KBM-7 (cell line): ENCODE measurements at regions not wholly inside any gene's neighbourhood (a gene's known extent, or its start where the extent isn't known, plus 50 kb on each side); places are given as distances from the start of the nearest gene placed in this dataset.
A peak's percentile ranks its signal among the peaks of the same experiment; 100 is the strongest.

Source experiments
- DNase-seq: peaks from one replicate; pipeline ENCODE4 v3.0.0-alpha.2; 2015
- in situ Hi-C: fragments of 300-500 bp; cut with MboI; formaldehyde crosslinking; loops from 2 replicates; pipeline ENCODE4 v1.14.3; 2020; ENCODE audit warnings: low sequenced_read_pairs, low pct_unique_long_range_greater_than_20kb, mixed read lengths

DNA sequence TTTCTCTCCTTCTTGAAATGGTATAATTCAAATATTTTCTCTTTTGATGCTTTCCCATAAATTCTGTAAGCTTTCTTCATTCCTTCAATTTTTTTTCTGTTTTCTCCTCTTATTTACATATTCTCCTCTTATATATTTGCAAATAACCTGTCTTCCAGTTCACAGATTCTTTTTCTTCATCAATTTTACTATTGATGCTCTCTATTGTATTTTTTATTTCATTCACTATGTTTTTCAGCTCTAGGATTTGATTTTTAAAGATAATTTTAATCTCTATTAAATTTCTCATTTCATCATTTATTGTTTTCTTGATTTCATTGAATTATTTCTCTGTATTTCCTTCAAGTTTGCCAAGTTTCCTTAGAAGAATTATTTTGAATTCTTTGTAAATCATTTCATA, 54.0 kb upstream of the PRPS1L1 start:
- in situ Hi-C loops, result no loop called here
- no peak for DNase-seq

DNA sequence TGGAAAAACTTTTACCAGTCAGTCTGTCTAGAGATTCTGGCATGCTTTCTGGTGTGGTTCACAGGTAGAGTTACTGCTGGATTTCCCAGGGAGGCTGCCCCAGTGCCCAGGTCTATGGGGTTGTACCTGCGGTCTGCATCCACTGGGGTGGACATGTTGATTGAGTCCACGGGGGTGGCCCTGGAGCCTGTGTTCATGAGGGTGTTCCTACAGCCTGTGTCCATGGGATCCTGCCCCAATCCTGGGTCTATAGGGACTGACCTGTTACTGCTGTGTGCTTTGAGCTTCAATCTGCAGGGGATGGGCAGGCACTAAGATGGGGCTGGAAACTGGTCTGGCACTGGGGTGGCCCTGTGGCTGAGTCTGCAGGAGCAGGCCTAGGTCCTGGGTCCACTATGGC, 54.5 kb upstream of the PRPS1L1 start:
- in situ Hi-C loops, result no loop called here
- DNase-seq, result no peak

DNA sequence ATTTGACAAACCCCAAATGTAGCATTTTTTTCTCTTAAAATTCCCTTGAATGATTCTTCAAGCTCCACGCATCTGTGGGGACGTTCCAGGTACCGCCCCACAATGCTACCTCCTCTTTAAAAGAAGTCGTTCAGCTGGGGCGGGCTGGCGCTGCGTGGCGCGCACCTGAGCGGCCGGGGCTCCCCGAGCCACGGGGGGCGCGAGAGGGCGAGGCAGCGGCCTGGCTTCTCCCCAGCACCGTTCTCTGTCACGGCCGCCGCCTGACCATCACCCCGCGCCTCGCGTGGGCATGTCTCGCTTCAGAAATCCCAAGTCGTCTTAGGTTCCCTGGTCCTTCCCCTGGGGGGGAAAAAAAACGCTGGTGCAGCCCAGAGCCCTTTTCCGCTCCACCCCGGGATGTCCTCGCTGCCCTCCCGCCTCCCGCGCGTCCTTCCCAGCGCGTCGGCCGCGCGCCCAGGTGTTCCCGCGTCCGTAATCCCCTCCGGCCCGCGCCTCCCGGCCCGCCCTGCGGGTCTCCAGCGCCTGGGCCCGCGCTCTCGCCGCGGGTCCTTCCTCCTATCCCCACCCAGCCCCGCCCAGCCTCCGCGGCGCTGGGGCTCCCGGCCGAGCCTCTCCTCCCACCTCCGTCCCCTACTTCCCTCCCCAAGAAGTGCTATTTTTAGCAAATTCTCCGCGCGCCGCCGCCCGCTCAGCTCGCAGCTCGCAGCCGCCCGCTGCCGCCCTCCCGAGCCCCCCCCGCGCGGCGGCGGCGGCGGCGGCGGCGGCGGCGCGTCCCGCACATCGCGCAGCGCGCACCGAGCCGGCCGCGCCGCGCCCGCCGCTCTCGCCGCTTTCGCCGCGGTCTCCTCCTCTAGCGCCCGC, 58.7 kb upstream of the PRPS1L1 start:
- peak; percentile 25 for DNase-seq

DNA sequence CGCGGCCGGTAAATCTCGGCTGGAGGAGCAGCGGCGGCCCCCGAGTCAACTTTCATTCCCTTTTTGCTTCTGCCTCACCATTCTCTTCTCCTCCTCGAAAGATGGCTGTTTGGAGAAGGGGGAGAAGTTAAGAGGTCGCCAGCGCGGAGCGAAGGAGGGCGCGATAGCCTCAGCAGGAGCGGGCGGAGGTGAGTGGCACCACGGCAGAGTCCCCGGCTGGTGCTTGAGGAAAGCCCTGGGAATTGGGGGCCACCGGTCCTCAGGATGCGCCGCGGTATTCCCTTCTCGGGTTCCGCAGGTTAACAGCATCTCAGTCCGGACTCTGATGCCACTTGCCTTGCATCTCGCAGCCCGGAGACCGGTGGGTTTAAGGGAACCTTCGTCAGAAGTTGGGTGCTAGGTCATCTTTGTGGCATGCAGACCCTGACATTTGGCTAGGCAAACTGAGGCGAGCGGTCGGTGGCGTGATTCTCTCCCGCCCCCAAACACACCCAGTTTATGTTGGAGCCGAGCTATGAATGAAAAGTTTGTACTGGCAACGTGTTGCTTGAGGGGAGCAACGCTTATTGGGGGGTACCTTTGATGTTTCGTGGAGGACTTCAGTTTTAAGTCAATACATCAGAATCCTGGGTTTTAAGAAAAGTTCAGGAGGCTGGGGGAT, 59.5 kb upstream of the PRPS1L1 start:
- in situ Hi-C loops, result no loop called here
- DNase-seq, result peak; percentile 12

More for the DNA sequence above, 58.7 kb upstream of the PRPS1L1 start:
- in situ Hi-C loops, result no loop called here

DNA sequence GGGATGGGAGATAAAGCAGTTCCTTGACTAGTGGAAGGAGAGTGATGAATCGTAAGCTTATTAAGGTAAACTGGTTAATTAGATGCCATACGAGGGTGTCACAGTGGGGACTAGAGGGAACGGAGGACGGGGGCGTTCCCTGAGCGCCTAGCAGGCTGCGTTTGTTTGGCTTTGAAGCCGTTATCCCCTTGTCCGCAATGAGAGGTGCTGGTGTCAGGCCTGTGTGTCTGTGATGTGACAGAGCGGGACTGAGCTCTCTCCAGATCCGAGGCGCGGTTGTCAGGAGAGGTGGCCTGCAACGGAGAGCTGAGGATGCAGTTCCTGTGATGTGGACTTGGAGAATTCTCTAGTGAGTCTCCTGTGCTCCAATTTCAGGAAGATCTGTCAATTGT, 60.0 kb upstream of the PRPS1L1 start:
- in situ Hi-C loops, result no loop called here
- no peak for DNase-seq

DNA sequence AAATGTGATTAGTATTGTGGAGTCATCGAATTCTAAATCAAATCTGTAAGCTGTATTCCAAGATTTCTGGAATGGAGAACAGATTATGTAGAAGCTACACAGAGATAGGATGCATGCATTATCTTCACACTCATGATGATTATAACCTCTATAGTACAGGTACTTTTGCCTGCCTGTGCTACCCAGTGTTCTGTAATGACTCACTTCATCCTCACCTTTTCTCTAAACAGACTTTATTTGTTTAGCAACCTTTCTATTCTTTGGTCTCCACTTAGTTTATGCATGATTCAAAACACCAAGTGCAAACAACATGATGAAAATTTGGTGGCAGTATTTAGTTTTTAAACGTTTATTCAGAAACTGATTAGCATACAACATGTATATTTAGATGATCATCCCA, 68.4 kb upstream of the PRPS1L1 start:
- no peak for DNase-seq
- in situ Hi-C loops, result no loop called here

DNA sequence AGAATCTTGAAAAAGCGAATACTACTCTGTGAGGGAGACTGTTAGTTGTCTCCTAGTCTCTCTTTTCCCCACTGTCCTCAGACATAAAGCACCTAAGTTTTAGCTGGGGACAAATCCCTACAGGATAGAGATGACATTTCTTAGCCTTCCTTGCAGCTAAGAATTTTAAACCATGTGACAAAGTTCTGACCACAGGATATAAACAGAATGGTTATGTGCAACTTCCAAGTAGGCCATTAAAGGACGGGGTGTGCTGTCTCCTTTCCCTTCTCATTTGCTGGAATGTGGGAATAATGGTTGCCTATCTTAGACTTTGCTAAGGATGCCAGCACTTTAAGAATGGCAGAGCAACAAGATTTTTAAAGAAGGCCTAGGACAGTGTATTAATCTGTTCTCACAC, 74.9 kb upstream of the PRPS1L1 start:
- in situ Hi-C loops, result no loop called here
- DNase-seq, result no peak

DNA sequence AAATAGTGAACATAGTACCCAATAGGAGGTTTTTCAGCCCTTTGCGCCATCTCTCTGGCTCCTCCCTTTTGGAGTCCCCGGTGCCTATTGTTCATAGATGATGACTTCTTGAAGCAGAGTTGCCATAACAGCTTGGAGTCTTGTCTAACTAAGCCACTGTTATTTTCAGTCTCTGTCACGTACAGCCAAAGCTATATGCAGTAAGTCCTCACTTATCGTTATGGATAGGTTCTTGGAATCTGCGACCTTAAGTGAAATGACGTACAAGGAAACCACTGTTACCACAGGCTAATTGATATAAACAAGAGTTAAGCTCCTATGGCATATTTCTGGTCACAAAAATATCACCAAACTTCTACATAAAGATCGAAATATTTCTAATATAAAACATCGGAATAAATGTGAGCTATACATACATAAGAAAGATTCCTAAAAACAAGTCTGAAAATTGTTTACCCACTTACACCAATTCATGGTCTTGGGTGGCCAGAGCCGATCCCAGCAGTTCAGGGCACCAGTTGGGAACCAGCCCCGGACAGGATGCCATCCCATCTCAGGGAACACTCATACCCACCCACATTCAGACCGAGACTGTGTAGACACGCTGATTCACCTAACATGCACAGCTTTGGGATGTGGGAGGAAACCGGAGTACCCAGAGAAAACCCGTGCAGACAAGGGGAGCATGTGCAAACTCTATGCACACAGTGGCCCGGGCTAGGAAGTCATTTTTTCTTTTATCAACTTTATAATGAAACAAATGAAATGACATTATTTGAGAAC, 76.0 kb upstream of the PRPS1L1 start:
- DNase-seq, result no peak
- in situ Hi-C loops, result no loop called here

DNA sequence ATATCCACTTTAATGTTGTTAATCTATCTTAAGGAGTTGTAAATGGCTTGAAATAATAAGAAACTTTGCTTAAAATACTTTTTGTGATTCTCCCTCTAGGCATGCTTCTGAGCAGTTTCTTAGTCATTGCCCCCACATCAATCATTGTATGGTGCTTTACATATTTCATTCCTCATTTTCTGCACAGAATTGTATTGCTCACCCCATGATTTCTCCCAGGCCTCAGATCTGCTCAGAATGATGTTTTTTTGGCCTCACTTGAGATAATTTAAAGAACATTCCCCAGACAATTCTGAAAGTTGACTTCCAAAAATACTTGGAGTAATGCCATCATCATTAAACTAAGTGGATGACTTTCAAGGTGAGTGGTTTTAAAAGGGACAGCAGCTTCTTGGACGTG, 82.1 kb upstream of the PRPS1L1 start:
- in situ Hi-C loops, result no loop called here
- no peak for DNase-seq

DNA sequence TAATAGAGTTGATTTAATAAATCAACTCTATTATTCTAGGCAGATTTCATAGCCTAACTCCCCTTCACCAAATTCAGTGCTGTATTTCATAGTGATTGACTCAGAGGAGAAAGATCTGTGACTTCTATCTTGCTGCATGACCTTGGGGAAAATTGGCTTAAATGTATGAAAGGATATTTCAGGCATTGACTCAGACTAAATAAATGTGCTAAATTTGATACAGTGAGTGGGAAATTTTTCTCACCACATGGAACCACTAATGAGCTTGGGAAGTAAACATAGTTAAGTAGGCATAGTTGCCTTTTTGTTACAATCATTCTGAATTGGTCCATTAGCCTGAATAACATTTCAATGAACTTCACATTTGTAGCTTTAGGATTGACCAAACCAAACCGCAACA, 89.0 kb upstream of the PRPS1L1 start:
- in situ Hi-C loops, result no loop called here
- DNase-seq, result no peak

DNA sequence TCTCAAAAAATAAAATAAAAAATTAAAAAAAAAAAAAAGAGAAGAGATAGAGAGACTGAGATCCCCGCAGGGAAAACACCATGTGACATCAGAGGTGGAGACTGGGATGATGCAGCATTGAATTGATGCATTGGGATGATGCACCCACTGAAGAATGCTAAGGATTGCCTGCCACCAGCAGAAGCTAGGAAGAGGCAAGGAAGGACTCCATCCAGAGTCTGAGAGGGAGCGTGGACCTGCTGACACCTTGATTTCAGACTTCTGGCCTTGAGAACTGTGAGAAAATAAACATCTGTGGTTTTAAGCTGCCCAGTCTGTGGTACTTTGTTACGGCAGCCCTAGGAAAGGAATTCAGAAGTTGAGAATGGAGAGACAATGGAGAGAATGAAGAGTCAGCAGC, 89.8 kb upstream of the PRPS1L1 start:
- in situ Hi-C loops, result no loop called here
- DNase-seq, result no peak

DNA sequence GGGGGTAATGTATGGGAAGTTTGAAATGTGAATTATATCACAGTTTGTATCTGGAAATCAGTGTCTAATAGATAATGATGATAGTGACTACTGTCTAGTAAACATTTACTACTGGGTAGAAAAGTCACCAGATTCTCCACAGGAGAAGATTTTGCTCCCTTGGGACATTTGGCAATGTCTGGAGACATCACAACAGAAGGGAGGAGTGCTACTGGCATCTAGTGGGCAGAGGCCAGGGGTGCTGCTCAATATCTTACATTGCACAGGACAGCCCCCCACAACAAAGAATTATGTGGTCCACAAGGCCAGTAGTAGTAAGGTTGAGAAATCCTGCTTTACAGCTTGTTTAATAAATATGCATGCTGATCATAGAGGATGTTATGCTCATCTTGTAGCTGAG, 92.3 kb upstream of the PRPS1L1 start:
- no peak for DNase-seq
- in situ Hi-C loops, result no loop called here

DNA sequence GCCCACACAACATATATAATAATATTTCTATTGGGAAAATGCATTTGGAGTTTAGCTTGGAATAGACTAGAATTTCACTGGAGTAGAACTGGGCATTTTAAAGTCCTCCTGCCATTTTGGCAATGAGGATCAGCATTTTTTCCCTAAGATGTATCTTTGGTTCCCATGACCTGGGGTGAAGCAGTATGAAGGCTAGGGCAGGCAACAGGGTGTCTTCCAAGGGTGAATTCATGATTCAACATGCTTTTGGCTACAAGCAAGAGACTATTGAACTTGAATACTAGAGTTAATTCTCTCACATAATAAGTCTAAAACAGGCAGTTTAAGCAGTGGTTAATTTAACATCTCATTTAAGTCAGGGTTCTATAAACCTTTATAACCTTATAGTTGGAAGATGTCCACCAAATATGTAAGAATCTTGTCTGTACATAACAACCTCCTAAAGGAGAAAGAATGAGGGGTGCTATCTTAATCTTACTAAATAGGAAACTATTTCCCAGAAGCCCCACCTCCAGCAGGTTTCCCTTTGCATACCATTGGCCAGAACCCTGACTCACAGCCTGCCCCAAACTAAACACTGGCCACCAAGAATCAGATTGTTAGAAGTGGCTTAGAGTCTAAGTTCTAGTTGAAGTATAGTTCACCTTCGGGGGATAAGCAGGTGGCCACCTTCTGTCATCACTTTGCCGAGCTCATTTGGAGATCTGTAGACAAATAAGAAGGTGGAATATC, 96.0 kb upstream of the PRPS1L1 start:
- in situ Hi-C loops, result no loop called here
- DNase-seq, result no peak

DNA sequence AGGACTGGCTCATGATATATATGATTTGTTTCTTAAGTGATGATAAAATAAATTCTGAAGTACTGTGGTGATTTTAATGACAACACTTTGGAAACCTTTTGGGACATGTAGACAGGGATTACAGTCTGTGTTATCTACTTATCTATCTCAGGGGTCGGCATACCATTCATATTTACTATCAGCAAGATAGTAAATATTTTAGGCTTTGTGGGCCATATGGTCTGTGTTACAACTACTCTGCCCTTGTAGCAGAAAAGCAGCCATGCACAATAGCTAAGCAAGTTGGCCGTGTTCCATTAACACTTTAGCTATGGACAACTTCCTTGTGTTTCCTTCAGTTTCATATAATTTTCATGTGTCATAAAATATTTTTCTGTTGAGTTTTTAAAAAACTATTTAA, 97.8 kb upstream of the PRPS1L1 start:
- no peak for DNase-seq
- in situ Hi-C loops, result no loop called here

DNA sequence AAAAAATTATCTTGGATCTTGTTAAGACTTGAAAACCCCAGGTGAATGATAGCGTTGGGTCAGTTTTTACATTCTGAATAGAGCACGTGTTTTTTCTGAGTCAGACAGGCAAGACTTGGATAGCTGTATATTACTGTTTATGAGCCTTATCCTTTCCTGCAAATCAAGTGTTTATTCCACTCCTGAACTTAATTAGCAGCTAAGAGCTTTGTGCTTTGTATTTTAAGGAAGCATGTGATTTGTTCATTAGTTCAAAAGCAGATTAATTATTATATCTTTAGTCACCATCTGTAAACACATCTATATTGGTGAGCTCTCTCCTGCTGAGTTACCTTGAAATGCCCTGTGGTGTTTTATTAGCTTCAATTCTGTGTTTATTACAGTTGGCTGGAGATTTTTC, 98.6 kb upstream of the PRPS1L1 start:
- in situ Hi-C loops, result no loop called here
- no peak for DNase-seq

DNA sequence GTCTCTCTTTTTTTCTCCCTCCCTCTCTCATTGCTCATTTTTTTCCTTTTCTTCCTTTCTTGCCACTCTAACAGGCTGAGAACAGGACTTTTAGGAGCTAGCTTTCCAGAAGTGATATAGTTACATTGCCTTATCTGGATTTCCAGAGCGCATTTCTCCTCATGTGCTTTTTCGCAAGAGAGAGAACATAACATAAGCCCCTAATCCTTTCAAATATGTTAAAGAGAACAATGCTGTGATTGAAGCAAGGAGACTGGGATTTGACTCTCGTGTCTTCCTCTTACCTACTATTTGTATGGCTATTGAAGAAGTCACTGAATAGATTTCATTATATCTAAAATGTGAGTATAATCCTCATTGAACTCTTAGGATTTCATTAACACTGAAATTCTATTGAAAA, 101.2 kb upstream of the PRPS1L1 start:
- in situ Hi-C loops, result no loop called here
- no peak for DNase-seq

DNA sequence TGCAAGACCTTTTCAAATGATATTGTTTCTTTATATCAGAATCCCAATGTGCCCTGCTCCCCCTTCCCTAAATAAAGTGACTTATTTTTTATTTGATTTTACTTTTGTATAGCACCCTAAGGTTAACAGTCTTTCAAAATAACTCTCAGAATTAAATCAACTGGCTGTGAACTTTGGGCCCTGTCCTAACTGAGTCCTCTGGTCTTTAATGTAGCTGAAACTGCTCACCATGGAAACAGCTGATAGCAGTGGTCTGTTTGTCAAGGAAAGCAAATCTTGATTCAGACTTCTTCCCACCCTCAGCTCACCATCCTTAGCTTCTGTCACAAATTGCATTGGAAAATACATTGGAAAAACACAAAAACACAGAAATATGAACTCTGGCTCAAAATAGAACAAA, 105.2 kb upstream of the PRPS1L1 start:
- in situ Hi-C loops, result no loop called here
- no peak for DNase-seq

DNA sequence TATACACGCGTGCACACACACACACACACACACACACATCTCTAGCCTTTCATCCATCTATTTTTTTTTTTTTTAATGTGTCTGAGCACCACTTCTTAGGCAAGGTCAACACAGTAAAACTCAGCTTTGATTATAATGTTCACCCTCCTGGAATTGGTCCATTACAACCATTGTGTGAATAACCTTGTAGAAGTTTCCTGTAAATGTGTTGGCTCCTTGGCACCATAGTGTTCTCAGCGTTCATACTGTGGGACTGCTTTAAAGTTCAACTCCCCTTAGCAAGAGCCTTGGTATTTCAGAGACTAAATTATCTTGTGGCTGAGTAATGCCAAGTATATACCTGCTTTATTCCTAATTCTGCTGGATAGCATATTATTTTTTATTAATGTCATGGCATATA, 106.3 kb upstream of the PRPS1L1 start:
- DNase-seq, result no peak

DNA sequence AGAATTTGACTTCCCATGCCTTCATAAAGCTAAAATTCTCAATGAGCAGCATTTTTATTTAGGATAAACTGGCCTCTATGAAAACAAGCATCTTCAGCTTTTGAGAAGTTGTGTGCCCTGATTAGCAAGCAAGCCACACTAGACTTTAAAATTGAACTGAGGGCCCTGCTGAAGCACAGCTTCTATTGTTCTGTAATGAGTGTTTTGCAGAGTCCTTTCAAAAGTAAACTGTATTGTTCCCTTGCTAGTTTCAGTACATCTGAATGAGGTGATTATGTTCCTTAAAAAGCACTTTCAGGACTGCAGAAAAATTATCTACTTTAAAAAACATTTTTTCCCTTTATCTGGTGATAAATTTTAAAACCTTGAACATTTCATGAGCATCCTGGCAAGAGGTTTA, 113.3 kb upstream of the PRPS1L1 start:
- no peak for DNase-seq
- in situ Hi-C loops, result no loop called here

More for the DNA sequence above, 106.3 kb upstream of the PRPS1L1 start:
- in situ Hi-C loops, result no loop called here
